ENCODE measurements at regions not wholly inside any gene's neighbourhood (a gene's known extent, or its start where the extent isn't known, plus 50 kb on each side); places are given as distances from the start of the nearest gene placed in this dataset.

DNA sequence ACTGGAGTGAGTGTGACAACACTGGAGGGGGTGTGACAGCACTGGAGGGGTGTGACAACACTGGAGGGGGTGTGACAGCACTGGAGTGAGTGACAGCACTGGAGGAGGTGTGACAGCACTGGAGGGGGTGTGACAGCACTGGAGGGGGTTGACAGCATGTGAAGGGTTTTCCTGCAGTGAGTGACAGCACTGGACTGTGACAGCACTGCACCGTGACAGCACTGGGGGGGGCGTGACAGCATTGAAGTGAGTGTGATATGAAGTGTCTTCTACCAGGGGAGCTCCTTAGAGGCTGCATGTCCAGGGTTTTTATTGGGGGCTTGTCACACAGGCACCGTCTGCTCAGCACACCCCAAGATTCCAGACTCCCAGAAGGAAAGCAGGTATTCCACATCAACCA, 274.8 kb downstream of the TEX29 start:
- TF ChIP-seq, protein P1, sequence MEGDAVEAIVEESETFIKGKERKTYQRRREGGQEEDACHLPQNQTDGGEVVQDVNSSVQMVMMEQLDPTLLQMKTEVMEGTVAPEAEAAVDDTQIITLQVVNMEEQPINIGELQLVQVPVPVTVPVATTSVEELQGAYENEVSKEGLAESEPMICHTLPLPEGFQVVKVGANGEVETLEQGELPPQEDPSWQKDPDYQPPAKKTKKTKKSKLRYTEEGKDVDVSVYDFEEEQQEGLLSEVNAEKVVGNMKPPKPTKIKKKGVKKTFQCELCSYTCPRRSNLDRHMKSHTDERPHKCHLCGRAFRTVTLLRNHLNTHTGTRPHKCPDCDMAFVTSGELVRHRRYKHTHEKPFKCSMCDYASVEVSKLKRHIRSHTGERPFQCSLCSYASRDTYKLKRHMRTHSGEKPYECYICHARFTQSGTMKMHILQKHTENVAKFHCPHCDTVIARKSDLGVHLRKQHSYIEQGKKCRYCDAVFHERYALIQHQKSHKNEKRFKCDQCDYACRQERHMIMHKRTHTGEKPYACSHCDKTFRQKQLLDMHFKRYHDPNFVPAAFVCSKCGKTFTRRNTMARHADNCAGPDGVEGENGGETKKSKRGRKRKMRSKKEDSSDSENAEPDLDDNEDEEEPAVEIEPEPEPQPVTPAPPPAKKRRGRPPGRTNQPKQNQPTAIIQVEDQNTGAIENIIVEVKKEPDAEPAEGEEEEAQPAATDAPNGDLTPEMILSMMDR (conservative IDR thresholded peaks at IDR 0.05; ENCODE audit: low read depth, low read length) = no peak
- no peak for TF ChIP-seq EZH2 (IDR thresholded peaks at IDR 0.05; ENCODE audit: borderline replicate concordance, low read depth, low read length, poor library complexity, severe bottlenecking)
